GM18951 (cell line): ENCODE measurements at regions not wholly inside any gene's neighbourhood (a gene's known extent, or its start where the extent isn't known, plus 50 kb on each side); places are given as distances from the start of the nearest gene placed in this dataset.

Experiments used
- POLR2A ChIP-seq: IDR thresholded peaks from 4 replicates; pipeline ENCODE4 v1.6.1; 2011; ENCODE audit warnings: mild to moderate bottlenecking; ENCODE audit not compliant: insufficient read length, insufficient read depth; ENCODE audit errors: extremely low read depth
- in situ Hi-C: fragments of 300-500 bp; cut with MboI; formaldehyde crosslinking; loops from one replicate; pipeline ENCODE4 v1.12.0; 2022; ENCODE audit warnings: low sequenced_read_pairs, mixed read lengths, inconsistent platforms; ENCODE audit not compliant: unreplicated experiment

- in situ Hi-C loops: no loop called here
- TF ChIP-seq POLR2A: no peak
These were observed 163.6 kb upstream of the SLC39A10 start for GRCh38 chr2:195493416-195493815.

DNA sequence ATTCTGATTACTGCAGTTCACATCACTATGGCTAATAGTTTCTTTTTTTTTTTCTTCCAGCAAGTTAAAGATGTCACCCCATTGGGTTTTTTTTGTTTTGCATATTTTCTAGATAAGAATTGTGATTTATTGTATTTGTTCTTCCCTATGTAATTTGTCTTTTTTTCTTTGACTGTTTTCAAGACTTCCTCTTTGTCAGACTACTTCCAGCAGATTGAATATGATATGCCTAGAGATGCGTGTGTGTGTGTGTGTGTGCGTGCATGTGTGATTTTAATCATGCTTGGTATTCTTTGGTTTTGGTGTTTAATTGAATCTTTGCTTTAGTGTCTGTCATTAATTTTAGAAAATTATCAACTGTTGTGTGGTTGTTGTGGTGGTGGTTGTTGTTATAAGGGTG is 166.7 kb upstream of the SLC39A10 start:
- no peak for TF ChIP-seq POLR2A
- in situ Hi-C loops: no loop called here

- TF ChIP-seq POLR2A: no peak
- in situ Hi-C loops: no loop called here
These were observed 167.9 kb upstream of the SLC39A10 start for GRCh38 chr2:195489101-195489500.

- in situ Hi-C loops: no loop called here
- no peak for TF ChIP-seq POLR2A
These were observed 168.5 kb upstream of the SLC39A10 start for GRCh38 chr2:195488567-195488966.

DNA sequence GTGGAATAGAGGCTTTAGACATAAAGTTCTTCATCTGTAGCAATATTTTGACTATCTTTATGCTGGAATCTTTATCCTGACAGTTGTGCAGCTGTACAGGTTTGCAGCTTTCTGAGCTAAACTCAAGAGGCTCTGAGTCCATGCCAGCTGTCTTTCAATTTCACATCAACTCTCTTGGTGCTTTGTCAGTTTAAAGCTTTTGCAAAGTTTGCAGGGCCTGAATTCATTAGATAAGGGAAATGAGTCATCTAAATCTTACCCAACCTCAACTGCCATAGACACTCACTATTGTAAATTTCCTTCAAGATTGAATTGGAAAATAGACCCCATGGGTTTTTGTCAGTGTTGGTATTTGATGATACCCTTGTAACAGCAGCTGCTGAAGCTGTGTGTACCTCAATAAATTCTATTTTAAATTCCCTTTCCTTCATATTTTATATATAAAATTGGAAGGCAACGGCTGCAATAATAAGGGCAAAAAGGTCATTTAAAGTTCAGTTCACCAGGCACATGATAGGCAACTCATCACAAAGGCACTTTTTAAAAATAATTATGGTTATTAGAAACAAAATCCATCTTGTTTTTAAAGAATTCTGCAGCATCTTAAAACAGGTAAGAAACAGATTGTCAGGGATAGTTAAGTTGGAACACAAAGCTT is 169.9 kb upstream of the SLC39A10 start:
- TF ChIP-seq POLR2A: no peak
- in situ Hi-C loops: no loop called here

- TF ChIP-seq POLR2A: no peak
- in situ Hi-C loops: no loop called here
These were observed 170.5 kb upstream of the SLC39A10 start for GRCh38 chr2:195486520-195486919.

DNA sequence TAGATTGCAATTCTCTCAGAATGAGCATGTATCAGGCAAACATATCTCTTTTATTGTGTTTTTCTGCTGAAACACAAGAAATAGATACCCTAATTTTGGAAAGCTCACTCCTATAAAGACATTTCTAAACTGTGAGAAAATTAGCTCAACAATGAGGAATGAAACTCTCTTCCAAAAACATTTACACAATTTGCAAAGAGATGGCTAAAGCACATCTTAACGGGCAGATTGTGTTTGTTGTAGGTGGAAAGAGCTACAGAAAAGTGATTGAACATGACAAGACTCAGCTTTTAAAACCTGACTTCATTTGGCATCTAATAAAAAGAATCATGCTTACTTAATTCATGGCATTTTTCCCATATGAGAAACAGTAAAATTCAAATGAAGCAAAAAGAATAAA is 175.0 kb upstream of the SLC39A10 start:
- in situ Hi-C loops: no loop called here

GRCh38 chr2:195480121-195480520 is 176.9 kb upstream of the SLC39A10 start:
- no peak for TF ChIP-seq POLR2A
- in situ Hi-C loops: no loop called here

More for the DNA sequence above, 175.0 kb upstream of the SLC39A10 start:
- TF ChIP-seq POLR2A: no peak

DNA sequence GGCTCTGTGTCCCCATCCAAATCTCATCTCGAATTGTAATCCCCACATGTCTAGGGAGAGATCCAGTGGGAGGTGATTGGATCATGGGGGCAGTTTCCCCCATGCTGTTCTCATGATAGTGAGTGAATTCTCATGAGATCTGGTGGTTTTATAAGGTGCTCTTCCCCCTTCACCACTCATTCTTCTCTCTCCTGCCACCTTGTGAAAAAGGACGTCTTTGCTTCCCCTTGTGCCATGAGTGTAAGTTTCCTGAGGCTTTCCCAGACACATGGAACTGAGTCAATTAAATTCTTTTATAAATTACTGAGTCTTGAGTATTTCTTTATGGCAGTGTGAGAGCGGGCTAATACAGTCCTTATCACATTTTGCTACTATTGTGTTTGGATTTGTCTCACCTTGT is 177.6 kb upstream of the SLC39A10 start:
- in situ Hi-C loops: no loop called here
- TF ChIP-seq POLR2A: no peak

DNA sequence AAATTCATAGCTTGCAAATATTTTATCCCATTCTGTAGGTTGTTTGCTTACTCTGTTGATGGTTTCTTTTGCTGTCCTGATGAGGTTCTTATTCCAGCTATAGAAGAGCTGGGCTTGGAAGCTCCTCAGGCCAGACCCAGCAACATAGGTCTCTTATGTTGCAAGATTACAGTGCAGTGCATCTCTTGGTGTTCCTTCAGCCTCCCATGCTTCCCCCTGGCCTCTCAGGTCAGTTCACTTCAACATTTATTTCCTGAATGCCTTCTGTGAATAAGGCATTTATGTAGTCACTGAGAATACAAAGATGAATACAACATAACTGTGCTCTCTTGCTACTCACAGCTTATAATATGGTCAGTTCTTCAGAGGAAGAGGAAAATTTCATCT is 179.0 kb upstream of the SLC39A10 start:
- in situ Hi-C loops: no loop called here

DNA sequence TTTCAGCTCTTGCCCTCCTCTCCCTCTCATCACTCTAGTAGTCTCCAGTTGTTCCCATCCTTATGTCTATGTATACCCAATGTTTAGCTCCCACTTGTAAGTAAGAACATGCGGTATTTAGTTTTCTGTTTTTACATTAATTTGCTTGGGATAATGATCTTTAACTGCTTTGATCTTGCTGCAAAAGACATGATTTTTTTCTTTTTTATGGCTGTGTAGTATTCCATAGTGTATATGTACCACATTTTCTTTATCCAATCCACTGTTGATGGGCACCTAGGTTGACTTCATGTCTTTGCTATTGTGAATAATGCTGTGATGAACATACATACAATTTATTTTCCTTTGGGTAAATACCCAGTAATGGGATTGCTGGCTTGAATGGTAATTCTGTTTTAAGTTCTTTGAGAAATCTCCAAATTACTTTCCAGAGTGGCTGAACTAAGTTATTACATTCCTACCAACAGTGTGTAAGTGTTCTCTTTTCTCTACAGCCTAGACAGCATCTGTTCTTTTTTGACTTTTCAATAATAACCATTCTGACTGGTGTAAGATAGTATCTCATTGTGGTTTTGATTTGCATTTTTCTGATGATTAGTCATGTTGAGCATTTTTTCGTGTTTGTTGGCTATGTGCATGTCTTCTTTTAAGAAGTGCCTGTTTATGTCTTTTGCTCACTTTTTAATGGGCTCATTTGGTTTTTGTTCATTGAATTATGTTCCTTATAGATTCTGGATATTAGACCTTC is 179.6 kb upstream of the SLC39A10 start:
- TF ChIP-seq POLR2A: no peak
- in situ Hi-C loops: no loop called here

More for the DNA sequence above, 179.0 kb upstream of the SLC39A10 start:
- TF ChIP-seq POLR2A: no peak

DNA sequence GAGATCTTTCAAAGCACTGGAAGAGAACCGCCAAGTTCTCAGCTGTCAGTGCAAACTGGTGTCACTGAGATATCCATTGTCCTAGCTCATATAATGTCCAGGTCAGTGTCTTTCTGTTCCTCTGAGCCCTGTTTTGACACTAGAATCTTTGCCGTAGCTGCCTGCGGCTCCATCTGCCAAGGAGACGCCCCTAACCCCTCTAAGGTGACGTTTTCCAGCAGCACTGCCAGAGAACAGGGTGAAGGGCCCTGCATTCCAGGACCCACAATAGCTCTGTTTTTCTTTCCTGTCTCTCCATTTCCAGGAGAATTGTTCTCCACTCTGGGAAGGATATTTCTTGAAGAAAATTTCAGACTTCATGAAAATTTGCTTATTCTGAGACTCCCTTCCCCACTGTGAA is 181.7 kb upstream of the SLC39A10 start:
- in situ Hi-C loops: no loop called here
- TF ChIP-seq POLR2A: no peak

DNA sequence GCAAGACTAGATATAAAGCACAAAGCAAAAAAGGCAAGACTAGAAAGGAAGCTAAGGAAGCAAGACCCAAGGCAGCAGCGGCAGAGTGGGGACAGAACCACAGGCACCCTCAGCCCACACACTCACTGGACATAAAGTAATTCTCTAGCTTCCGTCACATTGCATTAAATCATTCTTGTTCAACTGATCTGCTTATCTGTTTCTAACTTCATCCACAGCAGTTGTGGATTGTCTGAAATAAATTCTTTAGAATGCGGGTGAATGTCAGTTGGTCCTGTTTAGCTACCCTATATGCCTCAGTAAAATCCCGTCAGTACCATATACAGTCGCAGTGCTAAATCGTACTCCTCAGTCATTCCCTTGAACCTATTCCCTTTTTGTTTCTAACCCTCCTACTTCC is 183.2 kb upstream of the SLC39A10 start:
- TF ChIP-seq POLR2A: no peak
- in situ Hi-C loops: no loop called here
